Testis (tissue), 2 donors: ENCODE measurements at regions not wholly inside any gene's neighbourhood (a gene's known extent, or its start where the extent isn't known, plus 50 kb on each side); places are given as distances from the start of the nearest gene placed in this dataset.

Experiments used
- DNase-seq: peaks from one replicate; pipeline ENCODE4 v3.0.0-alpha.2; 2019
- H3K27ac ChIP-seq, 2 donors: fragments of 200-600 bp; sonication (generic); one replicate each; pipeline ENCODE4 v1.5.1; 2019
- H3K27me3 ChIP-seq: fragments of 200-600 bp; sonication (generic); one replicate; pipeline ENCODE4 v1.5.1; 2019
- H3K36me3 ChIP-seq: fragments of 200-600 bp; sonication (generic); one replicate; pipeline ENCODE4 v1.5.1; 2017; ENCODE audit warnings: low read depth; ENCODE audit errors: missing control alignments
- H3K4me1 ChIP-seq: fragments of 200-600 bp; sonication (generic); one replicate; pipeline ENCODE4 v1.5.1; 2019
- H3K4me3 ChIP-seq, 2 donors: fragments of 200-600 bp; sonication (generic); one replicate each; pipeline ENCODE4 v1.5.1; 2017 to 2019
- H3K9me3 ChIP-seq: fragments of 200-600 bp; sonication (generic); one replicate; pipeline ENCODE4 v1.5.1; 2017
- CTCF ChIP-seq, 3 experiments: fragments of 450-650 bp in 2 of 3; fragments of 200-600 bp in 1 of 3; sonication (generic) in 1 of 3; IDR thresholded peaks; one replicate each; pipeline ENCODE4 v1.5.1; 2016 to 2019; ENCODE audit warnings: antibody characterized with exemption in 3 of 3, mild to moderate bottlenecking in 2 of 3, moderate library complexity in 1 of 3
- POLR2A ChIP-seq: fragments of 450-650 bp; IDR thresholded peaks from one replicate; pipeline ENCODE4 v1.6.1; 2017; ENCODE audit warnings: antibody characterized with exemption, mild to moderate bottlenecking, moderate library complexity
- WGBS, 2 donors: methylation state at CpG; one replicate each; pipeline ENCODE4 v1.1.5; 2018; 5-methylcytosine and 5-hydroxymethylcytosine counted together
- intact Hi-C: fragments of 100-400 bp; cut with DNase I; formaldehyde crosslinking; loops from one replicate; pipeline ENCODE4 v1.15.1; 2023; ENCODE audit warnings: low total_unique reads

- no peak for DNase-seq
- intact Hi-C loops: no loop called here
- 73 to 75% methylated on average over 4 of the region's 4 CpGs for WGBS, 2 donors
- Histone ChIP-seq H3K4me3 (no peak overlapping the region), H3K36me3 (no peaks in the 10 kb centered on the region), H3K27me3 (no peaks in the 10 kb centered on the region), H3K4me1 (no peaks in the 10 kb centered on the region), H3K9me3 (no peaks in the 10 kb centered on the region), H3K27ac (no peak overlapping the region)
- TF ChIP-seq POLR2A (no peak), CTCF (IDR thresholded peaks at IDR 0.05) (no peak)
These were observed 545.9 kb upstream of the AMELY start for GRCh38 chrY:7457286-7458015.

- H3K4me3 ChIP-seq: no peak overlapping the region
- no peak for DNase-seq
- H3K4me1 ChIP-seq: no peaks in the 10 kb centered on the region
- TF ChIP-seq POLR2A: no peak
- no peaks in the 10 kb centered on the region for H3K9me3 ChIP-seq
- H3K27me3 ChIP-seq: no peaks in the 10 kb centered on the region
- no peaks in the 10 kb centered on the region for H3K36me3 ChIP-seq
- intact Hi-C loops: no loop called here
- H3K27ac ChIP-seq: no peak overlapping the region
- 75 to 89% methylated on average over 3 to 4 of the region's 4 CpGs for WGBS, 2 donors
These were observed 544.1 kb upstream of the AMELY start for GRCh38 chrY:7455626-7456025.

GRCh38 chrY:7453336-7453735 is 541.8 kb upstream of the AMELY start:
- intact Hi-C loops: no loop called here
- no peak overlapping the region for H3K27ac ChIP-seq
- DNase-seq: no peak
- no peaks in the 10 kb centered on the region for H3K4me1 ChIP-seq
- 86 to 88% methylated on average over 4 to 5 of the region's 5 CpGs for WGBS, 2 donors
- no peaks in the 10 kb centered on the region for H3K9me3 ChIP-seq
- no peaks in the 10 kb centered on the region for H3K27me3 ChIP-seq
- no peaks in the 10 kb centered on the region for H3K36me3 ChIP-seq
- no peak for TF ChIP-seq CTCF (IDR thresholded peaks at IDR 0.05)
- no peak for TF ChIP-seq POLR2A
- no peak overlapping the region for H3K4me3 ChIP-seq

GRCh38 chrY:7452246-7452645 is 540.7 kb upstream of the AMELY start:
- H3K4me3 ChIP-seq: no peak overlapping the region
- H3K27ac ChIP-seq: no peak overlapping the region
- DNase-seq: no peak
- H3K9me3 ChIP-seq: no peaks in the 10 kb centered on the region
- no peaks in the 10 kb centered on the region for H3K36me3 ChIP-seq
- H3K4me1 ChIP-seq: no peaks in the 10 kb centered on the region
- 85 to 88% methylated on average over 7 to 9 of the region's 9 CpGs for WGBS, 2 donors
- H3K27me3 ChIP-seq: no peaks in the 10 kb centered on the region
- intact Hi-C loops: no loop called here
- TF ChIP-seq POLR2A: no peak
- no peak for TF ChIP-seq CTCF (IDR thresholded peaks at IDR 0.05)

GRCh38 chrY:7449860-7450259 is 538.3 kb upstream of the AMELY start:
- Histone ChIP-seq H3K4me3 (no peak overlapping the region), H3K36me3 (no peaks in the 10 kb centered on the region), H3K27me3 (no peaks in the 10 kb centered on the region), H3K9me3 (no peaks in the 10 kb centered on the region), H3K4me1 (no peaks in the 10 kb centered on the region), H3K27ac (no peak overlapping the region)
- no peak for DNase-seq
- TF ChIP-seq CTCF (IDR thresholded peaks at IDR 0.05) (no peak), POLR2A (no peak)
- intact Hi-C loops: no loop called here
- WGBS, 2 donors: 84 to 96% methylated on average over 2 of the region's 2 CpGs
